HG02642 (cell line): ENCODE measurements at regions not wholly inside any gene's neighbourhood (a gene's known extent, or its start where the extent isn't known, plus 50 kb on each side); places are given as distances from the start of the nearest gene placed in this dataset.

ENCODE experiments used
- ATAC-seq: cut with Tn5 transposase; IDR thresholded peaks from one replicate; pipeline ENCODE4 v1.9.1; 2021; ENCODE audit warnings: mild to moderate bottlenecking; ENCODE audit not compliant: unreplicated experiment, poor library complexity

DNA sequence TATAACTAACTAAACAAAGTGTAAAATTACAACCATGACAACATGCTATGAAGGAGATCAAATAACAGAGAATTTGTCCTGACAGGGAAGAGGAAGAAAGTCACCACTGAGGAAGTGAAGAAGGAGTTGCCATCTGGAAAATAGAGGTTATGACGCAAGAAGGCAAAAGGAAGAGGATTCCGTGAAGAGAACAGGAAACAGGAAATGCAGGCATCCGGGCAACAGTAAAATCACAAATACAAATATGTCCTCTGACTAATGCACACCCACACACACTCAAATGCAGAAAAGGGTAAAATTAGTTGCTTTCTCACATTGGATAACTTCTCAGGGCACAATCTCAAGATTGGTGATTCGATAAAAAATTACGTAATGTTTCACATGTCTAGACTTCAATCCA, 278.4 kb downstream of the TMX3 start:
- no peak for ATAC-seq

DNA sequence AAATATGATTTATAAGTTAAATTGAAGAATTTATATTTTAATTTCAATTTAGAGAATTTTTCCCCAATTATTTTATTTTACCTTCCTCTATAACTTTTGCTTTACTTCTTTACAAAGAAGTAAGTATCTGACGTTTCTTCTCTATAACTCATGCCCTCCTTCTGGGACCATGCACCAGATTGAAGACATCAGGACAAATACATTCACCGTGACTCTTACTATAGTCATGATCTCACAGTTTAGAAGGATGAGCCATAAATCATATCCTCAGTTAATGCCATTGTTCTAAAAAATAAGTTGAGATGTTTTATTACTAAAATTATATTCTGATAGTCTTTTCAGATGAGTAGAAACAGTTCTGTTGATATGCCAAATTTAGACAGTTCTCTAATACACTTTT, 279.3 kb downstream of the TMX3 start:
- ATAC-seq: no peak

DNA sequence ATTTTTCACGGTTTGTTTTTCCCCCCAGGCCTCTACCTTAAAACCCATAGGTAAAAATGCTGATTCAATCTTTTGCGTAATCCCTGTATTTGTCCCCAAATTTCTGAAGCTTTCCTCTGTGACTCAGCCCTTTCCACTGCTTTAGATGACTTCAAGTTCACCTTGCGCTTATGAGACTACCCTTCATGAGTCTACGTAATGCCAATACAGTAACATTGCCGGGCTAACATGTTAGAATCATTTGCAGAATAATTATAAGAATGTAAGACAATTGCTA, 283.0 kb downstream of the TMX3 start:
- no peak for ATAC-seq

DNA sequence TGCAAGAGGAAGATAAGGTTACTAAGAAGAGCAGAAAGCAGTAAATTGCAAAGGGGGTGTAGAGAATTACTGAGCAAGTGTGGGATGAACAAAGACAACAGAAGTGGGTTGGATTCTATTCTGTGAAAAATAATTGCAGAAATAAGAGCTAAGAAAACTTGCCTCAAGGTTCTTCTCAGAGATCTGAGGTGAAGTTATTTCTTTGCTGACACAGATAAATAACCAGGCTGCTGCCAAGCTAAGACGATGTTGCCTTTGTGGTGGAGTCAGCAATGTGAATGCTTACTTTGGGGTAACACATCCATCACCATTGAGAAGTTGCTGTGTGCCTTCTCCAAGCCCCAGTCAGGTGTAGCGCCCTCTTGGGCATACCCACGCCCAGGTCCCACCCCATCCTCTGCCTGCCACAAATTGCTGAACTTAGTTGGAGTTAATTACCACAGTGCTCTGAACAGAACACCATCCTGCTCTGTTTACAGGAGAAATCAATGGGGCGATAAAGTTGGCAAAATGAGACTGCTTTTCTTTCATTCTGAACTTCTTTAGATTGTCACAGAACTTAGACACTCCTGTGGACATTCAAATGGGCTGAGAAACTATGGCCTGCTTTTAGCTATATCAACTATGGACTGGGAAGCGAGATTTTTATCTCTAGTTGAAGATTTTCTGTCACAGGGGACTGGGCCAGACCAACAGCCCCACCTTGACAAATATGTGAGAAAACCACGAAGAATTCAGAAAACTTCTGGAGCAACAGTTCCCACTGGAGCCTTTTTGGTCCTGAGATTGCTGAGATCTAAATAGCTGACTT, 283.6 kb downstream of the TMX3 start:
- ATAC-seq: no peak

- no peak for ATAC-seq
These were observed 285.1 kb downstream of the TMX3 start for GRCh38 chr18:68429841-68430240.

DNA sequence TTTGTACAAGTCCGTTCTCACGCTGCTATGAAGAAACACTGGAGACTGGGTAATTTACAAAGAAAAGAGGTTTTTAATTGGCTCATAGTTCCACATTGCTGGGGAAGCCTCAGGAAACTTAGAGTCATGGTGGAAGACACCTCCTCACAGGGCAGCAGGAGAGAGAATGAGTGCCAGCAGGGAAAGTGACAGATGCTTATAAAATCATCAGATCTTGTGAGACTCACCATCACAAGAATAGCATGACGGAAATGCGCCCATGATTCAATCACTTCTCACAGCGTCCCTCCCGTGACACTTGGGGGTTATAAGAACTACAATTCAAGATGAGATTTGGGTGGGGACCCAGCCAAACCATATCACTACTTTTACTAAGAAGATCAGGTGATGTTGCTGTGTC, 285.8 kb downstream of the TMX3 start:
- no peak for ATAC-seq

- ATAC-seq: no peak
These were observed 286.2 kb downstream of the TMX3 start for GRCh38 chr18:68428661-68429060.

DNA sequence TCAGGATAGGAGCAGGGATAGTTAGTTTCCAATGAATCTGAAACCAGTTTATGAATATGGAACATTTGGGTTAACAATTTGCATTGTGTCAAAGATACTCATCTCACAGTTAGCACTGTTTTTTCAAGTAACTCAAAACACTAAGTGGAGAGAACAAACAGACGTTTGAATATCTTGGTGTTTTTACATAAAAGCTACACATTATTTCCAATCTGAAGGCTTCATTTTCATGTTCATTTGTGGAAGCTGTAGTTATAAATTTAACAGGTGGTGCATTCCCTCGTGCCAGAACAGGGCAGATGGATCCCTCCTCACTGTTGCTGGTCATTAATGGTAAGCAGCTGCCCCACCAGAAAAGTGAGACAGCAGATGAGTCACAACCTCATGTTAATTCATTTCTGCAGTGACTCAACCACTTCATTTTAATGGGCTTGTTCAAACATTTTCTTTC, 286.9 kb downstream of the TMX3 start:
- ATAC-seq: no peak

DNA sequence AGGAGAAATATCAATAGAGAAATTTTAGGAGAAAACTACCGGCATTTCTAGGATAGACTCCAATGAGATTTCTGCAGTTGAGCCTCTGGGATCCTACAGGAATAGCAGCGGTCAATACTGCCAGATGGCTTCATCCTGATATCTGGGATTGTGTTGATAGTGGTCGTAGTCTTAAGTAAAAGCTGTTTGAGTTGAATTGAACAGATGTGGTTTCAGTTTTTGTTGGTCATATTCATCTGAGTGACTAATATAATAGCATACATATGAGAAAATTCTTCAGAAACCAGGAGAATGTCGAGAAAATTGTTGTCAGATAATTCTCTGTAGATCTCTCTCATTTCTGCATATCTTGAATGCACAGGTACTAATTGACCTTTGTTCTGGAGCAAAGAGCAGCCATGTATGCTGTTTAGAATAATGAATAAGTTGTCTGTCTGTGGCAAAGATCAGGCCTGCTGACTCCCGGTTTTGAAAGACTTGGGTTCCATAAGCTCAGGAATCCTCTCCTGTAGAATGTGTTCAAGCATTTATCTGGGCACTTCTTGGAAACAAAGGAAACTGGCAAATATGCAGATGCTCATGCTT, 288.1 kb downstream of the TMX3 start:
- no peak for ATAC-seq

GRCh38 chr18:68418881-68419280, 296.0 kb downstream of the TMX3 start:
- no peak for ATAC-seq

- no peak for ATAC-seq
These were observed 296.6 kb downstream of the TMX3 start for GRCh38 chr18:68418226-68418868.

- ATAC-seq: no peak
These were observed 297.1 kb downstream of the TMX3 start for GRCh38 chr18:68417826-68418225.

GRCh38 chr18:68417166-68417799, 297.6 kb downstream of the TMX3 start:
- ATAC-seq: no peak

GRCh38 chr18:68414407-68414806, 300.5 kb downstream of the TMX3 start:
- ATAC-seq: no peak

- no peak for ATAC-seq
These were observed 305.3 kb downstream of the TMX3 start for GRCh38 chr18:68409576-68409975.

DNA sequence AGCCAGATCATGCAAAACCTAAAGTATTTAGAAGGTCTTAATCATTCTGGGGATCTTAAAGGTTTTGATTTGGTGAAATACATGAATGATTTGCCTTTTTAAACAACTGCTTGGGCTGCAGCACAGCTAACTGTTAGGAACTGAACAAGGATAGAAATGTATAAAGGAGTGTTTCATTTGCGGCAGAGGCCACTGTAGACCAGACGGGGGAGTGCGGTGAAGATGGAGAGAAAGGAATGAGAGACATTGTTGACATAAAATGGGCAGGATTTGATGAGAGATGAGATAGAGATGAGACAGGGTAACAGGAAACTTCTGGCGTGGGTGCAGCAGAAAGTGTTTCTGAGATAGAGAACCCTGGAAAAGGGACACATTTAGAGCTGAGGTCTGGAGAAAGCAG, 308.1 kb downstream of the TMX3 start:
- no peak for ATAC-seq

DNA sequence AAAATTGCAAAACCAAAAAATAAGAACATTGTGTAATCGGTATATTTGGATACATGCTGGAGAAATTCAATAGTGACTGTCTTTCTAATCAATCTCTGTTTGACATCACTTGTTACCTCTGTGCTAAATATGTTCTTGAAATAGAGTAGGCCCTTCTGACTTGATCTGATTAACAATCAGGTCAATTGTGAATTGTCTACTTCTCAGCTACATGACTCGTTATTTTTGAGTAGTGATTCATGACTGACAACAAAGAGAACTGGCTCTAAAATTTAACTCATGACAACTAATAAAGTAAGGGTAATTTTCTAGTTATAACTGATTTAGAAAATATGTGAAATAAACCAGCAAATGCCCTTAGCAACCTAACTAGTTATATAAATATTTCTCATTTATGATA, 312.1 kb downstream of the TMX3 start:
- no peak for ATAC-seq

- no peak for ATAC-seq
These were observed 314.0 kb downstream of the TMX3 start for GRCh38 chr18:68400889-68401288.

DNA sequence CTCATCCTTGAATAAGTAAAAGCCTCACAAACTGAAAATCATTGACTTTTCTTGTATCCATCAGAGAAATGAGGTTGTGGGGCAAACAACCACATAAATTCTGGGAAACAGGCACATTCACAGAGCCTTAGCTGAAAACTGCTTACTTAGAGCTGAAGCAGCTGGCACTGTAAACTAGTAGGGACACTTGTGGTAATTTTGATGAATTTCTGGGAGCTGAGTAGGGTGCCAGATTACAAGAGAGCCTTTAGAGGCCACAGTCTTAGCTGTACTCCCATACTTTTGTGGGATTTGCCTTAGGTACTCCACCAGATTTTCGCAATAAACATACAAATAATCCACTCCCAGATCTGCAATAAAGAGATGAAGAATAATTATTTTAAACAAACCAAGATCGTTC, 315.2 kb downstream of the TMX3 start:
- no peak for ATAC-seq

- ATAC-seq: no peak
These were observed 317.5 kb downstream of the TMX3 start for GRCh38 chr18:68397241-68398035.

GRCh38 chr18:68394705-68395104, 320.2 kb downstream of the TMX3 start:
- no peak for ATAC-seq
